Sigmoid colon (tissue), 6 donors: ENCODE measurements at regions not wholly inside any gene's neighbourhood (a gene's known extent, or its start where the extent isn't known, plus 50 kb on each side); places are given as distances from the start of the nearest gene placed in this dataset.
A peak's percentile ranks its signal among the peaks of the same experiment; 100 is the strongest.
"Not testable (repeated sequence)": the region's sequence is repeated elsewhere in the genome, so short reads cannot be mapped to it uniquely, and the experiment has no call there.

ENCODE experiments used
- DNase-seq: peaks from one replicate; pipeline ENCODE4 v3.0.0-alpha.2; 2019
- H3K27ac ChIP-seq, 4 donors: fragments of 200-600 bp; sonication (generic); one replicate each; pipeline ENCODE4 v1.5.1; 2016 to 2019; ENCODE audit warnings: mild to moderate bottlenecking in 1 of 4
- H3K27me3 ChIP-seq, 3 donors: fragments of 200-600 bp; sonication (generic); one replicate each; pipeline ENCODE4 v1.5.1; 2019; ENCODE audit warnings: mild to moderate bottlenecking in 1 of 3
- H3K36me3 ChIP-seq, 4 donors: fragments of 200-600 bp; sonication (generic); one replicate each; pipeline ENCODE4 v1.5.1; 2016 to 2019
- H3K4me1 ChIP-seq, 4 donors: fragments of 200-600 bp; sonication (generic); one replicate each; pipeline ENCODE4 v1.5.1; 2017 to 2019
- H3K4me3 ChIP-seq, 4 donors: fragments of 200-600 bp; sonication (generic); one replicate each; pipeline ENCODE4 v1.5.1; 2017 to 2019; ENCODE audit warnings: mild to moderate bottlenecking in 2 of 4, moderate library complexity in 1 of 4
- H3K9me3 ChIP-seq, 4 donors: fragments of 200-600 bp in 3 of 4; sonication (generic) in 3 of 4; one replicate each; pipeline versions ENCODE4 v1.5.1 to v1.6.1; 2013 to 2019
- CTCF ChIP-seq, 4 experiments: fragments of 450-650 bp in 3 of 4; fragments of 200-600 bp in 1 of 4; IDR thresholded peaks; one replicate each; pipeline ENCODE4 v1.5.1; 2016 to 2019; ENCODE audit warnings: antibody characterized with exemption in 4 of 4, mild to moderate bottlenecking in 3 of 4, moderate library complexity in 2 of 4
- EP300 ChIP-seq, 4 donors: sonication (generic); formaldehyde crosslinking; IDR thresholded peaks; one replicate each; pipeline ENCODE4 v1.6.1; 2017; ENCODE audit warnings: antibody characterized with exemption in 4 of 4
- POLR2A ChIP-seq, 2 donors: fragments of 450-650 bp; IDR thresholded peaks; one replicate each; pipeline ENCODE4 v1.6.1; 2016; ENCODE audit warnings: antibody characterized with exemption in 2 of 2, mild to moderate bottlenecking in 2 of 2, moderate library complexity in 2 of 2
- POLR2AphosphoS5 ChIP-seq, 4 donors: sonication (generic); formaldehyde crosslinking; IDR thresholded peaks; one replicate each; pipeline ENCODE4 v1.6.1; 2017; ENCODE audit warnings: antibody characterized with exemption in 4 of 4
- WGBS, 2 donors: extraction: QIAGEN DNeasy Blood & Tissue Kit; methylation state at CpG; one replicate each; pipeline ENCODE4 v1.1.7; 2013; 5-methylcytosine and 5-hydroxymethylcytosine counted together
- intact Hi-C: fragments of 100-400 bp; cut with DNase I; formaldehyde crosslinking; loops from one replicate; pipeline ENCODE4 v1.15.1; 2023
- donor health status: healthy with polysubstance abuse.
- donor health status: healthy.

- H3K9me3 ChIP-seq, DNase-seq, intact Hi-C loops, H3K4me3 ChIP-seq, H3K27me3 ChIP-seq, H3K36me3 ChIP-seq, H3K27ac ChIP-seq: not testable (repeated sequence)
- WGBS, 2 donors, result 72 to 91% methylated on average over 1 of the region's 1 CpG
- peaks cover 0 to 14% (median 12%) of the 10 kb centered on the region in 4 donors for H3K4me1 ChIP-seq
Observed at GRCh38 chr7:106713452-106713851, 52.5 kb upstream of the CCDC71L start.

- DNase-seq, H3K9me3 ChIP-seq, intact Hi-C loops, H3K36me3 ChIP-seq, H3K4me3 ChIP-seq, H3K27ac ChIP-seq, H3K27me3 ChIP-seq: not testable (repeated sequence)
- H3K4me1 ChIP-seq, result peaks cover 0 to 22% (median 15%) of the 10 kb centered on the region in 4 donors
- 89 to 92% methylated on average over 6 of the region's 6 CpGs for WGBS, 2 donors
Observed at GRCh38 chr7:106714590-106715442, 53.9 kb upstream of the CCDC71L start.

GRCh38 chr7:106715730-106716129, 54.8 kb upstream of the CCDC71L start:
- H3K27me3 ChIP-seq, result no peaks in the 10 kb centered on the region
- TF ChIP-seq EP300 (IDR thresholded peaks at IDR 0.05), result no peak
- no peak for TF ChIP-seq CTCF (IDR thresholded peaks at IDR 0.05)
- no peak for TF ChIP-seq POLR2AphosphoS5 (IDR thresholded peaks at IDR 0.05)
- no peak for TF ChIP-seq POLR2A (IDR thresholded peaks at IDR 0.05)
- H3K4me3 ChIP-seq, result no peak overlapping the region
- H3K36me3 ChIP-seq, result no peaks in the 10 kb centered on the region
- no peak overlapping the region for H3K27ac ChIP-seq
- 86 to 94% methylated on average over 2 of the region's 2 CpGs for WGBS, 2 donors
- no peak for DNase-seq
- intact Hi-C loops, result no loop called here
- H3K9me3 ChIP-seq, result no peaks in the 10 kb centered on the region
- peaks cover 0 to 22% (median 15%) of the 10 kb centered on the region in 4 donors for H3K4me1 ChIP-seq

- peaks cover 0 to 22% (median 15%) of the 10 kb centered on the region in 4 donors for H3K4me1 ChIP-seq
- H3K27ac ChIP-seq, result peak overlapping the region in 3 of 4 donors; percentile 28 to 44 (median 35)
- TF ChIP-seq EP300 (IDR thresholded peaks at IDR 0.05) (no peak), POLR2AphosphoS5 (IDR thresholded peaks at IDR 0.05) (no peak), CTCF (IDR thresholded peaks at IDR 0.05) (no peak), POLR2A (IDR thresholded peaks at IDR 0.05) (no peak)
- H3K9me3 ChIP-seq, result no peaks in the 10 kb centered on the region
- intact Hi-C loops, result no loop called here
- 53 to 83% methylated on average over 1 of the region's 1 CpG for WGBS, 2 donors
- no peak for DNase-seq
- no peak overlapping the region for H3K4me3 ChIP-seq
- H3K27me3 ChIP-seq, result no peaks in the 10 kb centered on the region
- no peaks in the 10 kb centered on the region for H3K36me3 ChIP-seq
Observed at GRCh38 chr7:106717254-106717954, 56.4 kb upstream of the CCDC71L start.

GRCh38 chr7:106717955-106718871, 57.3 kb upstream of the CCDC71L start:
- Histone ChIP-seq H3K4me3 (no peak overlapping the region), H3K9me3 (no peaks in the 10 kb centered on the region), H3K36me3 (no peaks in the 10 kb centered on the region), H3K27me3 (no peaks in the 10 kb centered on the region), H3K4me1 (peaks cover 0 to 22% (median 15%) of the 10 kb centered on the region in 4 donors), H3K27ac (peak overlapping the region in 3 of 4 donors; percentile 28 to 44 (median 35))
- WGBS, 2 donors, result 26 to 48% methylated on average over 3 of the region's 3 CpGs
- DNase-seq, result no peak
- intact Hi-C loops, result no loop called here
- TF ChIP-seq POLR2AphosphoS5 (IDR thresholded peaks at IDR 0.05) (peak in 3 of 4 donors; percentile 27 to 67 (median 38)), CTCF (IDR thresholded peaks at IDR 0.05) (no peak), EP300 (IDR thresholded peaks at IDR 0.05) (peak in 1 of 4 donors; percentile 23)
